WTC11 (cell line): ENCODE measurements at regions not wholly inside any gene's neighbourhood (a gene's known extent, or its start where the extent isn't known, plus 50 kb on each side); places are given as distances from the start of the nearest gene placed in this dataset.

Experiments
- ATAC-seq: fragments of 200-7000 bp; cut with Tn5 transposase; 2 replicates; pipeline ENCODE4 v1.10.0; 2021; ENCODE audit warnings: mild to moderate bottlenecking, moderate library complexity
- CTCF ChIA-PET: fragments of 300-600 bp; sonication (Branson Sonifier 250); formaldehyde crosslinking; loops from one replicate; lab custom pipeline; 2021; ENCODE audit warnings: antibody characterized with exemption; lab: Charles Lee
- POLR2A ChIA-PET: fragments of 350-600 bp; sonication (Branson Sonifier 250); formaldehyde crosslinking; loops from one replicate; lab custom pipeline; 2021; ENCODE audit warnings: antibody characterized with exemption; lab: Charles Lee
- DNase-seq: peaks from one replicate; pipeline ENCODE4 v3.0.0; 2021; ENCODE audit warnings: low spot score
- H3K27ac Mint-ChIP-seq: 2 replicates; pipeline ENCODE4 v1.8.0; 2021; ENCODE audit warnings: mixed read lengths
- H3K27me3 Mint-ChIP-seq: 2 replicates; pipeline ENCODE4 v1.8.0; 2021; ENCODE audit warnings: low read depth, mild to moderate bottlenecking, moderate library complexity, mixed read lengths
- H3K36me3 Mint-ChIP-seq: 2 replicates; pipeline ENCODE4 v1.8.0; 2021; ENCODE audit warnings: mixed read lengths
- H3K4me1 Mint-ChIP-seq: 2 replicates; pipeline ENCODE4 v1.8.0; 2022; ENCODE audit warnings: mixed read lengths
- H3K4me3 Mint-ChIP-seq: 2 replicates; pipeline ENCODE4 v1.8.0; 2021; ENCODE audit warnings: mild to moderate bottlenecking, moderate library complexity, mixed read lengths
- H3K9me3 Mint-ChIP-seq: 2 replicates; pipeline ENCODE4 v1.8.0; 2021; ENCODE audit warnings: mixed read lengths
- CREB1 ChIP-seq: sonication (generic); formaldehyde crosslinking; IDR thresholded peaks from 2 replicates; pipeline ENCODE4 v1.8.0; 2023; ENCODE audit warnings: mild to moderate bottlenecking, missing genetic modification reagents
- E2F4 ChIP-seq: sonication (generic); formaldehyde crosslinking; IDR thresholded peaks from 2 replicates; pipeline ENCODE4 v1.8.1; 2022; ENCODE audit warnings: low read depth, mild to moderate bottlenecking, moderate library complexity, missing genetic modification reagents, borderline replicate concordance
- E2F5 ChIP-seq: sonication (generic); formaldehyde crosslinking; IDR thresholded peaks from 2 replicates; pipeline ENCODE4 v1.8.1; 2022; ENCODE audit warnings: mild to moderate bottlenecking, moderate library complexity, missing genetic modification reagents
- ETV6 ChIP-seq: sonication (generic); formaldehyde crosslinking; IDR thresholded peaks from 2 replicates; pipeline ENCODE4 v1.8.1; 2022; ENCODE audit warnings: mild to moderate bottlenecking, missing genetic modification reagents
- FOXJ3 ChIP-seq: sonication (generic); formaldehyde crosslinking; IDR thresholded peaks from 2 replicates; pipeline ENCODE4 v1.9.0; 2021; ENCODE audit warnings: missing genetic modification reagents, mild to moderate bottlenecking, borderline replicate concordance
- HMGXB4 ChIP-seq: sonication (generic); formaldehyde crosslinking; IDR thresholded peaks from 2 replicates; pipeline ENCODE4 v1.8.1; 2023; ENCODE audit warnings: mild to moderate bottlenecking, moderate library complexity, missing genetic modification reagents
- JUN ChIP-seq: sonication (generic); formaldehyde crosslinking; IDR thresholded peaks from 2 replicates; pipeline ENCODE4 v1.8.0; 2023; ENCODE audit warnings: mild to moderate bottlenecking, missing genetic modification reagents
- KAT7 ChIP-seq: sonication (generic); formaldehyde crosslinking; IDR thresholded peaks from 2 replicates; pipeline ENCODE4 v1.8.1; 2023; ENCODE audit warnings: missing genetic modification reagents, mild to moderate bottlenecking, borderline replicate concordance
- NFE2L1 ChIP-seq: sonication (generic); formaldehyde crosslinking; IDR thresholded peaks from 2 replicates; pipeline ENCODE4 v1.8.1; 2023; ENCODE audit warnings: missing genetic modification reagents
- NR1H2 ChIP-seq: sonication (generic); formaldehyde crosslinking; IDR thresholded peaks from 2 replicates; pipeline ENCODE4 v1.9.0; 2021; ENCODE audit warnings: mild to moderate bottlenecking, moderate library complexity, missing genetic modification reagents
- PRRX2 ChIP-seq: fragments of 250-450 bp; sonication (Bioruptor Pico); IDR thresholded peaks from 2 replicates; pipeline ENCODE4 v1.8.0; 2021; ENCODE audit warnings: mild to moderate bottlenecking
- SMAD4 ChIP-seq: sonication (generic); formaldehyde crosslinking; IDR thresholded peaks from 2 replicates; pipeline ENCODE4 v1.8.0; 2022; ENCODE audit warnings: mild to moderate bottlenecking, missing genetic modification reagents
- STAT6 ChIP-seq: sonication (generic); formaldehyde crosslinking; conservative IDR thresholded peaks from 2 replicates; pipeline ENCODE4 v1.8.1; 2023; ENCODE audit warnings: mild to moderate bottlenecking, low read depth, missing genetic modification reagents, moderate library complexity
- TCF7 ChIP-seq: sonication (generic); formaldehyde crosslinking; IDR thresholded peaks from 2 replicates; pipeline ENCODE4 v1.8.0; 2022; ENCODE audit warnings: mild to moderate bottlenecking, low read depth, missing genetic modification reagents, moderate library complexity
- TEAD4 ChIP-seq: sonication (generic); formaldehyde crosslinking; IDR thresholded peaks from 2 replicates; pipeline ENCODE4 v1.8.0; 2022; ENCODE audit warnings: mild to moderate bottlenecking, missing genetic modification reagents
- ZMAT4 ChIP-seq: fragments of 250-450 bp; sonication (Bioruptor Pico); IDR thresholded peaks from 2 replicates; pipeline ENCODE4 v1.9.0; 2021; ENCODE audit warnings: mild to moderate bottlenecking
- ZNF317 ChIP-seq: sonication (generic); formaldehyde crosslinking; IDR thresholded peaks from 2 replicates; pipeline ENCODE4 v1.8.1; 2023; ENCODE audit warnings: low read depth, mild to moderate bottlenecking, moderate library complexity, missing genetic modification reagents, borderline replicate concordance
- ZNF532 ChIP-seq: fragments of 250-450 bp; sonication (Bioruptor Pico); IDR thresholded peaks from 2 replicates; pipeline ENCODE4 v1.9.0; 2021; ENCODE audit warnings: mild to moderate bottlenecking, borderline replicate concordance
- TF ChIP-seq, protein P1 (sequence below): fragments of 250-450 bp; sonication (Bioruptor Pico); IDR thresholded peaks from 2 replicates; pipeline ENCODE4 v1.8.0; 2021; ENCODE audit warnings: mild to moderate bottlenecking
- TF ChIP-seq, protein P2 (sequence below): sonication (generic); formaldehyde crosslinking; IDR thresholded peaks from 2 replicates; pipeline ENCODE4 v1.8.1; 2023; ENCODE audit warnings: mild to moderate bottlenecking, missing genetic modification reagents, moderate library complexity

- peaks cover 76% of the 10 kb centered on the region for H3K9me3 Mint-ChIP-seq
- TF ChIP-seq NFE2L1 (CRISPR knock-in tag), result no peak
- TF ChIP-seq JUN (CRISPR knock-in tag), result no peak
- TF ChIP-seq TCF7 (CRISPR knock-in tag), result no peak
- TF ChIP-seq ETV6 (CRISPR knock-in tag), result no peak
- TF ChIP-seq ZMAT4 (CRISPR knock-in tag), result no peak
- no peak for TF ChIP-seq CREB1 (CRISPR knock-in tag)
- TF ChIP-seq, all 79 proteins: peak for 0
- H3K4me3 Mint-ChIP-seq, result no peak overlapping the region
- no peaks in the 10 kb centered on the region for H3K4me1 Mint-ChIP-seq
- ChIA-PET CTCF (no interaction called here), POLR2A (no interaction called here)
- no peak for DNase-seq
- H3K27me3 Mint-ChIP-seq, result peaks cover 6% of the 10 kb centered on the region
- peaks cover 78% of the 10 kb centered on the region for H3K36me3 Mint-ChIP-seq
- ATAC-seq, result no peak
- H3K27ac Mint-ChIP-seq, result no peak overlapping the region
Observed at GRCh38 chr10:131427901-131428300, 116.4 kb upstream of the TCERG1L start.

GRCh38 chr10:131429141-131429540, 117.6 kb upstream of the TCERG1L start:
- ChIA-PET CTCF (interaction anchor here (1.2 kb wide), 1 partner anchor 25 kb away, joined by 4 read pairs; no protein-coding TSS in a partner anchor), POLR2A (no interaction called here)
- peaks cover 73% of the 10 kb centered on the region for H3K36me3 Mint-ChIP-seq
- H3K9me3 Mint-ChIP-seq, result peaks cover 68% of the 10 kb centered on the region
- no peak for ATAC-seq
- no peak for TF ChIP-seq PRRX2 (CRISPR knock-in tag)
- TF ChIP-seq FOXJ3 (CRISPR knock-in tag), result no peak
- TF ChIP-seq, protein P1, sequence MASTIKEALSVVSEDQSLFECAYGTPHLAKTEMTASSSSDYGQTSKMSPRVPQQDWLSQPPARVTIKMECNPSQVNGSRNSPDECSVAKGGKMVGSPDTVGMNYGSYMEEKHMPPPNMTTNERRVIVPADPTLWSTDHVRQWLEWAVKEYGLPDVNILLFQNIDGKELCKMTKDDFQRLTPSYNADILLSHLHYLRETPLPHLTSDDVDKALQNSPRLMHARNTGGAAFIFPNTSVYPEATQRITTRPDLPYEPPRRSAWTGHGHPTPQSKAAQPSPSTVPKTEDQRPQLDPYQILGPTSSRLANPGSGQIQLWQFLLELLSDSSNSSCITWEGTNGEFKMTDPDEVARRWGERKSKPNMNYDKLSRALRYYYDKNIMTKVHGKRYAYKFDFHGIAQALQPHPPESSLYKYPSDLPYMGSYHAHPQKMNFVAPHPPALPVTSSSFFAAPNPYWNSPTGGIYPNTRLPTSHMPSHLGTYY, result no peak
- no peak for TF ChIP-seq SMAD4 (CRISPR knock-in tag)
- no peak for TF ChIP-seq HMGXB4
- TF ChIP-seq KAT7, result no peak
- no peak for TF ChIP-seq STAT6 (CRISPR knock-in tag)
- no peak for TF ChIP-seq TEAD4 (CRISPR knock-in tag)
- DNase-seq, result no peak
- H3K27me3 Mint-ChIP-seq, result peaks cover 6% of the 10 kb centered on the region
- H3K4me1 Mint-ChIP-seq, result no peaks in the 10 kb centered on the region
- H3K27ac Mint-ChIP-seq, result no peak overlapping the region
- H3K4me3 Mint-ChIP-seq, result no peak overlapping the region

GRCh38 chr10:131429942-131430341, 118.4 kb upstream of the TCERG1L start:
- ATAC-seq (no peak), DNase-seq (no peak)
- H3K36me3 Mint-ChIP-seq, result peaks cover 70% of the 10 kb centered on the region
- peaks cover 6% of the 10 kb centered on the region for H3K27me3 Mint-ChIP-seq
- ChIA-PET POLR2A (no interaction called here), CTCF (interaction anchor here (1.2 kb wide), 1 partner anchor 24 kb away, joined by 4 read pairs; no protein-coding TSS in a partner anchor)
- no peak overlapping the region for H3K4me3 Mint-ChIP-seq
- H3K27ac Mint-ChIP-seq, result no peak overlapping the region
- H3K4me1 Mint-ChIP-seq, result no peaks in the 10 kb centered on the region
- H3K9me3 Mint-ChIP-seq, result peaks cover 65% of the 10 kb centered on the region
- TF ChIP-seq E2F5 (CRISPR knock-in tag) (no peak), ZNF317 (CRISPR knock-in tag) (no peak), ZNF532 (CRISPR knock-in tag) (no peak), E2F4 (CRISPR knock-in tag) (no peak), NR1H2 (no peak)
- TF ChIP-seq, protein P2, sequence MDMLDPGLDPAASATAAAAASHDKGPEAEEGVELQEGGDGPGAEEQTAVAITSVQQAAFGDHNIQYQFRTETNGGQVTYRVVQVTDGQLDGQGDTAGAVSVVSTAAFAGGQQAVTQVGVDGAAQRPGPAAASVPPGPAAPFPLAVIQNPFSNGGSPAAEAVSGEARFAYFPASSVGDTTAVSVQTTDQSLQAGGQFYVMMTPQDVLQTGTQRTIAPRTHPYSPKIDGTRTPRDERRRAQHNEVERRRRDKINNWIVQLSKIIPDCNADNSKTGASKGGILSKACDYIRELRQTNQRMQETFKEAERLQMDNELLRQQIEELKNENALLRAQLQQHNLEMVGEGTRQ, result no peak
